ENCODE measurements at regions not wholly inside any gene's neighbourhood (a gene's known extent, or its start where the extent isn't known, plus 50 kb on each side); places are given as distances from the start of the nearest gene placed in this dataset.
A peak's percentile ranks its signal among the peaks of the same experiment; 100 is the strongest.

DNA sequence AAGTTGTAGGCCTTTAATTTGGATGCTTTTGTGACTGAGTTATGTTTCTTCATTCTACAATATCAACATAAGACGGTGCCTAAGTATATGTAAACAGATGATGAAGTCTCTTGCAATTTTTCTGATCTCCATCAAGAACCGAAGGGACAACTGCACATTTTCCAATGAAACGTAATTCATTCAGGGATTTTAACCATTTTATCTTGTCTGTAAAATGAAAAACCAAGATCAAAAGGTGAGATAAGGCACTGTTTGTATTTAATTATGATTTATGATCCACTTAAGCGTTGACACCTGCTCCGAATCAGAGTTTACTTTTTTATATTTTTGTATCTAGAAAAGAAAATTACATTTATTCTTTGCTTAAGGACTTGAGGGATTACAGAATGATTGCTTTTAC lies 556.8 kb upstream of the ARGLU1 start:
- DNase-seq (ENCODE audit: low read depth in 2 of 2) = no peak

GRCh38 chr13:107124129-107124718 lies 556.3 kb upstream of the ARGLU1 start:
- peak; percentile 45 to 63 for DNase-seq (ENCODE audit: low read depth in 2 of 2)

DNA sequence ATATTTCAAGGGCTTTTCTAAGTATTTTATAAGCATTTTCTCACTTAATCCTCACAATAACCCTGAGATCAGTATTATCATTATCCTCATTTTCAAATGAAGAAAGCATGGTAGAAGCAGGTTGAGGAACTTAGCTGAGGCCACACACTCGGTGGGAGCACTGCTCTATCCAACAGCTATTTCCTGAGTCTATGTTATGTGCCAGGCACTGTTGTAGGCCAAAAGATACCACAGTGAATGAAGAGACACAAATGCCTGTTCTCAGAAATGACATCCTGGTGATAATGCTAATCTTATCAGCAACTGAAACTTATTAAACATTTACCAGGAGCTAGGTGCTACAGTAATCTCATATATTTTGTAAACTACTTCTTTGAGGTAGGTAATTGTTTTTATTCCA lies 553.9 kb upstream of the ARGLU1 start:
- no peak for DNase-seq (ENCODE audit: low read depth in 2 of 2)

GRCh38 chr13:107119989-107120881 lies 552.3 kb upstream of the ARGLU1 start:
- DNase-seq (ENCODE audit: low read depth in 2 of 2) = no peak

DNA sequence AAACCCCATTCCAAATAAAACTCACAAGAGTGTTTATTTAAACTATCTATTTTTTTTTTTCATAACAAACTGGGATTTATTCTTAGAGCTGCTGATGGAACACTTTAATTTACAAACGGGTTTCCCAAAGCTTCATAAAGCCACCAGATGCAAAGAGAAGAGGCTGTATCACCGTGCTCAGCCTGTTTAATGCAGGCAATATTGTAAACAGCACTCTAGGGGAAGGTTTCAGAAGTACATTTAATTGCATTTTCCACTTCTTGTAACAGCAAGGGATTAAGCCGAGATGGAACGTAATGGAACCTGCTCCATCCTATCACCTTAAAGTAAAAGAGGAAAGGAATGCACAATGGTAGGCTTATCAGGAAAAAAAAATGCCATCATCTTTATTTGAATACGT lies 550.6 kb upstream of the ARGLU1 start:
- no peak for DNase-seq (ENCODE audit: low read depth in 2 of 2)

DNA sequence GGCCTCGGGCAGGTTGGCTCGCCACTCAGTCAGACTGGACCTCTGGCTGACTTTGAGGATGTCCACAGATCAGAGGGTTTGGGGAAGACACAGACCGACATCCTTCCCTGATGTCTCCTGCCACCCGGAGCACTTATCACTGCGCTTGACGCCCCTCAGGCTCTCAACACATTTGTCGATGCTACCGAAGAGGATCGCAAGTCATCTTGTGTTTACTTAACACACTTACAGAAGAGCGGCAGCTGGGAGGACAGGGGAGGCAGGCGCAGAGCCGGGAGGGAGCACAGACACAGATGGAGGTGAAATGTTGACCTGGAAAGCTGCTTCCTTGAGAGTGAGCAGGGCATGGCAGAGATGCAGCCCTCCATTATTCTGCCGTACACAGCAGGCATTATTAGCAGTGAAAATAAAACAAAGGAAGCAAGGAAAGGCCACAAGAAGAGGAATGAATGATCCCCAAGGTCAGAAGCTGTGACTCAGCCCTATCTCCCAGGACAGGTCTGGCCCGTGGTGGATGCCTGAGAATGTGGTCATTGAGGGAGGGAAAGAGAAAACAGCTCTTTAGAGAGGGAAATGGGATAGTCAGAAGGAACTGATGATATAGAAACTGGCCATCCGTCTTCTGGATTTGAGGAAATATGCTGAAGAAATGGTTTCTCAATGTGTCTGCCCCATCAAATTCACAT lies 549.5 kb upstream of the ARGLU1 start:
- DNase-seq (ENCODE audit: low read depth in 2 of 2) = no peak

DNA sequence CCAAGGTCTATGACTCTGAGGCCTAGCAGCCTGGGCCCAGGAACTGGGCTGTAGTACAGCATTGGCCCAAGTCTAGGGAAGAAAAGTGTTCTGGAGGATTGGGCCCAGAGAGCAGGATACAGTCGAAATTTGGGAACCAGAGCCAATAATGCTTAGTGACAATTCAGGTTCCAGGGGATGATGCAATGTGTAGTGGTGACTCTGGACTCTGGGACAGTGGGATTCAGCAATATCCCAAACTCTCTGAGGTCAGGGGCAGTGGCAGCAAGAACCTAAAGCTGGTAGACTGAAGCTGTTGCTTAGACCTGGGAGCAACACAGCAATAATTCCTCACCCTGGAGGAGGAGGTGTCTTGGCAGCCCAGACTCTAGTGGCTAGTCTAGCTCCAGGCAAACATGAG lies 545.5 kb upstream of the ARGLU1 start:
- DNase-seq (ENCODE audit: low read depth in 2 of 2) = no peak

- no peak for DNase-seq (ENCODE audit: low read depth in 2 of 2)
Observed at GRCh38 chr13:107111248-107111647, 543.3 kb upstream of the ARGLU1 start.

- DNase-seq (ENCODE audit: low read depth in 2 of 2) = no peak
Observed at GRCh38 chr13:107104631-107105030, 536.7 kb upstream of the ARGLU1 start.

DNA sequence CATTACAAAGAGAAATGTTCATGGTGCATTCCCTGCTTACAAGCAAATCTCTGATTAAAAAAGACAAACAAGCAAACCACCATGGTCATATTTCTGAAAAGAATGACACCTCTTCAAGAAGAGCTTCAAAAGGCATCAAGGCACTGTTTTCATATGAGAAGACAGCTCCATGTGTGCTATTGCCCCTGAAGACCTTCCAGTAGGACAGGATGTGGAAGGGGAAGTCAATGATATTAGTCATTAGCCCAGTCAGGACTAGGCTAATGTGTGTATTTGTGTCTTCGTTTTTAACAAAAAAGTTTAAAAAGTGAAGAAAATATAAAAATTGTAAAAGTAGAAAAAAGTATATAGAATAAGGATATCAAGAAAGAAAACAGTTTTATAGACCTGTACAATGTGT lies 534.7 kb upstream of the ARGLU1 start:
- DNase-seq (ENCODE audit: low read depth in 2 of 2) = peak in 1 of 2 donors; percentile 69

GRCh38 chr13:107099661-107100060 lies 531.7 kb upstream of the ARGLU1 start:
- peak in 1 of 2 donors; percentile 81 for DNase-seq (ENCODE audit: low read depth in 2 of 2)

- no peak for DNase-seq (ENCODE audit: low read depth in 2 of 2)
Observed at GRCh38 chr13:107097916-107098315, 530.0 kb upstream of the ARGLU1 start.

- no peak for DNase-seq (ENCODE audit: low read depth in 2 of 2)
Observed at GRCh38 chr13:107095876-107096275, 527.9 kb upstream of the ARGLU1 start.

DNA sequence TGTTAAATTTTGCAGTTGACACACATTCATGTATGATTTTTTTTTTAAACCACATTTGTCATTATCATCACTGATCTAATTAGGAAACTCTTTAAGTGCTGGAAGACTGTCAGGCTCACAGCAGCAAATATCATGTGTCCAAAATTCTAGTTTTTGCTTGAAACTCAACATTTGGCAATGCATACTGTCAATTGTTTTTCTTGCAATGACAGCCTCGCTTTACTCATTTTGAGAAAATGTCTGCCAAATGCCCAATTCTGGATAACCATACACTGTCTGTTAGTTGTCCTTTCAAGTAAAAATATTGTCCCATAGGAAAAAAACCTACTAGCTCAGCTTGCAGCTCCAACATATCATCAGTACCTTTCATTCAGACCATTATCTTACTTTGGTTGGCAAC lies 523.9 kb upstream of the ARGLU1 start:
- DNase-seq (ENCODE audit: low read depth in 2 of 2) = no peak

DNA sequence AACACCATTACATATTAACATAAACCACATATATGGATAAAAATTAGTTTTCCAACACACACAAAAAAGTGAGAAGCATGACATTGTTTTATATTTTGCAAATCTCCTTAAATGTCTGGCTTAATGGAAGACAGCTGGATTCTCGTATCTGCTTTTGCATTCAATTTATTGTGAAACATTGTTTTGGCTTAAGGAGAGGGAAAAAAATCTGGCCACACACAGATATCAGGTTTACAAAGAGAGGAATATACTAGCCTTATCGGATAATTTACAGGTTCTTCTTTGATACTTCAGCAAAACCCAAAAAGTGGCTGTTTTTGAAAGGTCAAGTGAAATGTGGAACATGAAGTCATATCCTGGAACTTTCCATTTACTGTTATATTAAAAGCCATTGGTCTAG lies 523.5 kb upstream of the ARGLU1 start:
- DNase-seq (ENCODE audit: low read depth in 2 of 2) = peak in 1 of 2 donors; percentile 0

DNA sequence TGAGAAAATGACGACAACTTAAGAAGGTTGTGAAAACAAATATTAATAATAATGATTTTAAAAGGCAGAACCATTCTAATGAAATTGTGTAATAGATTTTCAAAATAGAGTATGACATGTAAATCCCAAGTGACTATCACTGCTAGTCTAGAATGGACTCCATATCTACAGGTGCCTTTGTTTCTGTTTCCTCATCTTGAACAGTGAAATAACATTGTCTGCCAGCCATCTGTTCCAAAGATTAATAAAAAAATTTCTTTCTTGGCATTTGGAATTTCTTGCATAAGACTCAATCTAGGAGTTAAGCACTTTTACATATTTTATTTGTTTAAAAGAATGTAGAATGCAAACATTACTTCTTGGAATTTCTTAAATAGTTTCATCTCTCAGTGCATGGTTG lies 520.1 kb upstream of the ARGLU1 start:
- DNase-seq (ENCODE audit: low read depth in 2 of 2) = no peak

- DNase-seq (ENCODE audit: low read depth in 2 of 2) = no peak
Observed at GRCh38 chr13:107079423-107080049, 511.6 kb upstream of the ARGLU1 start.

- no peak for DNase-seq (ENCODE audit: low read depth in 2 of 2)
Observed at GRCh38 chr13:107078229-107078765, 510.4 kb upstream of the ARGLU1 start.

GRCh38 chr13:107076801-107077200 lies 508.9 kb upstream of the ARGLU1 start:
- no peak for DNase-seq (ENCODE audit: low read depth in 2 of 2)

DNA sequence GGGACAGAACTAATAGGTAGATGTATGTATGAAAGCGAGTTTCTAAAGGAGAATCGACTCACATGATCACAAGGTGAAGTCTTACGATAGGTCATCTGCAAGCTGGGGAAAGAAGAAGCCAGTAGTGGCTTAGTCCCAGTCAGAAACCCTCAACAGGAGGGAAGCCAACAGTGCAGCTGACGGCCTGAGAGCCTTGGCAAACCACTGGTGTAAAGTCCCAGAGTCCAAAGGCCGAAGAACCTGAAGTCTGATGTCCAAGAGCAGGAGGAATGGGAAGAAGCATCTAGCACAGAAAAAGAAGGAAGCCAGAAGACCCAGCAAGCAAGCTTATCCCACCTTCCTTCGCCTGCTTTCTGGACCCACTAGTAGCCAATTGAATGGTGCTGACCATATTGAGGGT lies 507.6 kb upstream of the ARGLU1 start:
- DNase-seq (ENCODE audit: low read depth in 2 of 2) = no peak

DNA sequence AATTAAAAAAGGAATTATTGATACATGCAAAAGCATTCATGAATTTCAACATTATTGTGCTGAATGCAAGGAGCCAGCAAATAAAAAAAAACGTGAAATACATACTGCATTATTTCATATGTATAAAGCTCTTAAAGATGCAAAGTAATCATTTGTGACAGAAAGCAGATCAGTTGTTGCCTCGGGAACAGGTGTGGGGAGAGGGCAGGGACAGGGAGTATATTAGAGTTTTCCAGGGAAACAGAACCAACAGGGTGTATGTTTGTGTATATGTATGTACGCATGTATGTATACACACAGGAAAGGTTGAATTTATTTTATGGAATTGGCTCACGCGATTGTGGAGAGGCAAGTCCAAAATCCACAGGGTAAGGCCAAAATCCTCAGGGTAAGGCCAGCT lies 502.9 kb upstream of the ARGLU1 start:
- no peak for DNase-seq (ENCODE audit: low read depth in 2 of 2)

All from lung microvascular endothelial cell (primary cell).